K562 (cell line): ENCODE measurements at regions not wholly inside any gene's neighbourhood (a gene's known extent, or its start where the extent isn't known, plus 50 kb on each side); places are given as distances from the start of the nearest gene placed in this dataset.

Experiments used
- BACH1 ChIP-seq: fragments of 200-800 bp; sonication (Bioruptor generic); IDR thresholded peaks from 2 replicates; pipeline ENCODE4 v1.6.1; 2016; ENCODE audit warnings: missing genetic modification characterization, missing compliant biosample characterization
- BRD4 ChIP-seq: fragments of 200-600 bp; sonication (generic); IDR thresholded peaks from 2 replicates; pipeline ENCODE4 v1.6.1; 2017; ENCODE audit warnings: inconsistent platforms
- CBFB ChIP-seq: sonication (generic); formaldehyde crosslinking; IDR thresholded peaks from 2 replicates; pipeline ENCODE4 v1.4.0; 2020; ENCODE audit warnings: mild to moderate bottlenecking, missing genetic modification reagents
- CTBP1 ChIP-seq: fragments of 450-650 bp; IDR thresholded peaks from 2 replicates; pipeline ENCODE4 v1.6.1; 2016; ENCODE audit warnings: borderline replicate concordance
- EP300 ChIP-seq: IDR thresholded peaks from 2 replicates; pipeline ENCODE4 v1.6.1; 2012; ENCODE audit warnings: low read length, improper control_type of control experiment
- GTF2F1 ChIP-seq: IDR thresholded peaks from 2 replicates; pipeline ENCODE4 v1.6.1; 2011; ENCODE audit warnings: low read depth, low read length, improper control_type of control experiment
- HBP1 ChIP-seq: fragments of 450-650 bp; formaldehyde crosslinking; IDR thresholded peaks from 2 replicates; pipeline ENCODE4 v1.4.0; 2022; ENCODE audit warnings: missing genetic modification characterization
- NR3C1 ChIP-seq: sonication (generic); formaldehyde crosslinking; IDR thresholded peaks from 2 replicates; pipeline ENCODE4 v1.8.1; 2022; ENCODE audit warnings: missing genetic modification reagents
- PCBP1 ChIP-seq: fragments of 200-400 bp; formaldehyde crosslinking; IDR thresholded peaks from 2 replicates; pipeline ENCODE4 v1.6.1; 2018; ENCODE audit warnings: mild to moderate bottlenecking, low read depth, low read length; ENCODE audit not compliant: poor library complexity, severe bottlenecking
- PHF20 ChIP-seq: fragments of 450-650 bp; IDR thresholded peaks from 2 replicates; pipeline ENCODE4 v1.6.1; 2018; ENCODE audit not compliant: partially characterized antibody
- RBBP5 ChIP-seq: fragments of 200-600 bp; sonication (generic); IDR thresholded peaks from 2 replicates; pipeline ENCODE4 v1.6.1; 2012; ENCODE audit warnings: borderline replicate concordance, mild to moderate bottlenecking, low read length, control low read depth, inconsistent platforms; ENCODE audit not compliant: insufficient read depth, poor library complexity, severe bottlenecking
- RFX7 ChIP-seq: fragments of 250-450 bp; sonication (Bioruptor Pico); IDR thresholded peaks from 2 replicates; pipeline ENCODE4 v1.5.1; 2021; ENCODE audit warnings: mild to moderate bottlenecking
- SAFB ChIP-seq: fragments of 200-400 bp; formaldehyde crosslinking; IDR thresholded peaks from 2 replicates; pipeline ENCODE4 v1.6.1; 2017; ENCODE audit warnings: low read depth, low read length, borderline replicate concordance
- SOX6 ChIP-seq: fragments of 450-650 bp; IDR thresholded peaks from 2 replicates; pipeline ENCODE4 v1.6.1; 2014; ENCODE audit warnings: mild to moderate bottlenecking
- TAF9B ChIP-seq: fragments of 450-650 bp; IDR thresholded peaks from 2 replicates; pipeline ENCODE4 v1.6.1; 2018; ENCODE audit warnings: mild to moderate bottlenecking; ENCODE audit not compliant: partially characterized antibody
- TEAD1 ChIP-seq, 2 experiments: fragments of 450-650 bp in 1 of 2; sonication (generic) in 1 of 2; formaldehyde crosslinking; IDR thresholded peaks; 2 replicates each; pipeline versions ENCODE4 v1.4.0 to v1.8.0; 2020 to 2022; ENCODE audit warnings: mild to moderate bottlenecking in 2 of 2, missing genetic modification reagents in 1 of 2
- TOE1 ChIP-seq, 2 experiments: fragments of 450-650 bp in 1 of 2; sonication (generic) in 1 of 2; formaldehyde crosslinking in 1 of 2; IDR thresholded peaks; 2 replicates each; pipeline versions ENCODE4 v1.7.1 to v1.8.0; 2016 to 2022; ENCODE audit warnings: borderline replicate concordance in 2 of 2, mild to moderate bottlenecking in 2 of 2, antibody characterized with exemption in 1 of 2, inconsistent platforms in 1 of 2, low read depth in 1 of 2, missing genetic modification reagents in 1 of 2, moderate library complexity in 1 of 2
- ZBTB43 ChIP-seq: sonication (generic); formaldehyde crosslinking; IDR thresholded peaks from 2 replicates; pipeline ENCODE4 v1.8.0; 2023; ENCODE audit warnings: mild to moderate bottlenecking, missing genetic modification reagents
- ZBTB7A ChIP-seq: IDR thresholded peaks from 2 replicates; pipeline ENCODE4 v1.6.1; 2011; ENCODE audit warnings: low read depth, mild to moderate bottlenecking, low read length, moderate library complexity, borderline replicate concordance; ENCODE audit not compliant: control insufficient read depth
- ZNF133 ChIP-seq: fragments of 250-450 bp; sonication (Bioruptor Pico); IDR thresholded peaks from 2 replicates; pipeline ENCODE4 v1.4.0; 2020; ENCODE audit warnings: mild to moderate bottlenecking
- ZNF134 ChIP-seq: fragments of 250-450 bp; sonication (Bioruptor Pico); conservative IDR thresholded peaks from 2 replicates; pipeline ENCODE4 v1.4.0; 2020
- ZNF239 ChIP-seq: fragments of 250-450 bp; sonication (Bioruptor Pico); IDR thresholded peaks from 2 replicates; pipeline ENCODE4 v1.4.0; 2020; ENCODE audit warnings: mild to moderate bottlenecking
- ZNF280B ChIP-seq: fragments of 250-450 bp; sonication (Bioruptor Pico); IDR thresholded peaks from 2 replicates; pipeline ENCODE4 v1.5.1; 2021; ENCODE audit warnings: mild to moderate bottlenecking

DNA sequence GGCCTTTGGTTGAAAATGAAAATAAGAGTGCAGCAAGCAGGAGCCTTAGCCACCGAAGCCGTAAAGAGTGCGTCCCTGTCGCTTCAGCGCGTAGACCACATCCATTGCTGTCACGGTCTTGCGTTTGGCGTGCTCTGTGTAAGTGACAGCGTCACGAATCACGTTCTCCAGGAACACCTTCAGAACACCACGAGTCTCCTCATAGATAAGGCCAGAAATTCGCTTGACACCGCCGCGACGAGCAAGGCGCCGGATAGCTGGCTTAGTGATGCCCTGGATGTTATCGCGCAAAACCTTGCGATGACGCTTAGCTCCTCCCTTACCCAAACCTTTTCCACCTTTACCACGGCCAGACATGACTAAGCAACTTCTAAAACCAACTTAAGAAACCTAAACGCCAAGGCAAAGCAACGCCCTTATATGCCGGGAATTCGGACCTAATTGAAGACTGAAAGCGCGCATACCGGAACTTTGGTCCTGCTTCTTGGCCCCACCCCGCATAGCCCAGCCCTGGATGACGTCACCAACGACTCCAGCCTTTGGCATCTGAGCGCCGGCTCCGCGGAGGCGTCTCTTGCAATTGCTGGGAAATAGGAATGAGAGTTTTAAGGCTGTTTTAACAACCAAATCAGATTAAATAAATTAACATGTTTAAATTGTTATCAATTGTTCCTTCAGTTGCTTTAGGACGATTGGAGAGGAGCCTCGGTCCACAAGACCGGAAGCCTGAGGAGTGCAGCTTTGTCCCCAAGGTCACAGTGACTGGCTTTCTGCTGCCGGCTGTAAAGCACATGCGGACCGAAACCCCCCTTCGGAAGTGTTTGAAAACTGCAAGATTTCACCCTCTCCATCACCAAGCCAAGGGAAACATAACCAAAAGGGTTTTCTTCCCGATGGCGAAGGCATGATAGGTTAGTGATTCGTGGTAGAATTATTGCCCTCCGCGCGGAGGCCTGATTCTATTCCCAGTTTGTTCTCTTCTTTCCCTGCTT lies 79.6 kb upstream of the BTN3A2 start (continued):
- no peak for TF ChIP-seq PCBP1
- TF ChIP-seq TOE1 (IDR thresholded peaks at IDR 0.05; ENCODE audit: borderline replicate concordance): peak; percentile 89
- no peak for TF ChIP-seq TOE1 (CRISPR knock-in tag; IDR thresholded peaks at IDR 0.05; ENCODE audit: borderline replicate concordance, low read depth)
- no peak for TF ChIP-seq NR3C1 (CRISPR knock-in tag)
- peak; percentile 92 to 99 for TF ChIP-seq TEAD1 (CRISPR knock-in tag; IDR thresholded peaks at IDR 0.05)
- TF ChIP-seq ZBTB43 (CRISPR knock-in tag): 0 out of 2 replicates have a peak, but pooled peaks have one; percentile 35
- TF ChIP-seq ZNF133 (CRISPR knock-in tag): no peak
- peak; percentile 94 for TF ChIP-seq SOX6
- TF ChIP-seq PHF20: peak; percentile 83
- peak; percentile 95 for TF ChIP-seq RFX7 (CRISPR knock-in tag)
- TF ChIP-seq TAF9B: peak; percentile 95
- TF ChIP-seq CTBP1: peak; percentile 100
- TF ChIP-seq ZNF134 (CRISPR knock-in tag): 0 out of 2 replicates have a peak, but pooled peaks have one; percentile 6
- TF ChIP-seq ZNF239 (CRISPR knock-in tag): peak; percentile 35; the same call in 1 of the 2 replicates
- TF ChIP-seq GTF2F1: peak; percentile 95
- TF ChIP-seq BRD4: peak; percentile 77; the same call in 1 of the 2 replicates
- TF ChIP-seq ZBTB7A: peak; percentile 40; the same call in 1 of the 2 replicates
- TF ChIP-seq SAFB: no peak
- TF ChIP-seq RBBP5: no peak
- peak; percentile 96 for TF ChIP-seq EP300
- no peak; the same call in none of the 2 replicates for TF ChIP-seq CBFB (CRISPR knock-in tag)
- peak; percentile 98 for TF ChIP-seq HBP1 (CRISPR knock-in tag)
- peak; percentile 98 for TF ChIP-seq BACH1 (tag)
- TF ChIP-seq ZNF280B: no peak
